GM18505 (cell line): ENCODE measurements at regions not wholly inside any gene's neighbourhood (a gene's known extent, or its start where the extent isn't known, plus 50 kb on each side); places are given as distances from the start of the nearest gene placed in this dataset.

Experiments
- ATAC-seq: cut with Tn5 transposase; IDR thresholded peaks from one replicate; pipeline ENCODE4 v1.9.1; 2021; ENCODE audit not compliant: unreplicated experiment
- POLR2A ChIP-seq: IDR thresholded peaks from 4 replicates; pipeline ENCODE4 v1.6.1; 2011; ENCODE audit warnings: borderline replicate concordance; ENCODE audit not compliant: insufficient read depth, insufficient read length; ENCODE audit errors: extremely low read depth

- ATAC-seq, result no peak
- TF ChIP-seq POLR2A, result no peak
These were observed 71.6 kb upstream of the SORBS2 start for GRCh38 chr4:185883591-185883990.

DNA sequence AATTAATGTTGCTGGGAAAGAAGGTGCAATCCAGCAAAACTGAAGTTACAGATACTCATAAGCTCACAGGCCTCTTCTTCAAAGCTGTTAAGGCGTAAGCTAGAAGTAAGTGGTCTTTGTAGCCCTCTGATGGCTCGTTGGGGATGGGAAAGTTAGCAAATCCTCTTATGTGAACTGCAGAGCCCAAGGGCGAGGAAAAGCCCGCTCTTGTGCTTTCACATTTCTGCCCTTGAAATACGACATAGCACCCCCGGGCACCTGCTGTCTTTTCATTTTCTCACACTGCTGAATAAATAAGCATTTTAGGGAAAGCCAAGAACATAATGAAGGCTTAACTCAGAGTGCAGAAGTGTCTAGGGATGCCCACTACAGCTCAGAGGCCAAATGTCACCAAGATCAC, 73.1 kb upstream of the SORBS2 start:
- no peak for TF ChIP-seq POLR2A
- no peak for ATAC-seq

GRCh38 chr4:185885604-185886003, 73.6 kb upstream of the SORBS2 start:
- no peak for ATAC-seq
- no peak for TF ChIP-seq POLR2A

- TF ChIP-seq POLR2A, result no peak
- no peak for ATAC-seq
These were observed 75.0 kb upstream of the SORBS2 start for GRCh38 chr4:185886832-185887524.

GRCh38 chr4:185888676-185889075, 76.7 kb upstream of the SORBS2 start:
- TF ChIP-seq POLR2A, result no peak
- no peak for ATAC-seq

DNA sequence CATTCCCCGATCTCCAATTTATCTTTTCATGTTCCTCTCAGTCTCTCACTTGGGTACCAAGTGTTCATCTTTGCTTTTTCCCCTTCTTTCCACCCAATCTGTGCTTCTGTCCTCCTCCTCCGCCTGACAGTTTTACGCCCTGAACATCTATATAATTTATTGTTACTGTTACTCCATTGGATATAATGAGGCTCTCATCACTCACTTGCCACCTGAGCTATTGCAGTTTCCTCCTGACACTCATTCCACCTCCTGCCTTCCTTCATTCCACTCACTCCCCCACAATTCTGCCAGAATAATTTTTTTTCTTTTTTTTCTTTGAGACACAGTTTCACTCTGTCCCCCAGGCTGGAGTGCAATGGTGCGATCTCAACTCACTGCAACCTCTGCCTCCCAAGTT, 77.6 kb upstream of the SORBS2 start:
- no peak for ATAC-seq
- TF ChIP-seq POLR2A, result no peak

DNA sequence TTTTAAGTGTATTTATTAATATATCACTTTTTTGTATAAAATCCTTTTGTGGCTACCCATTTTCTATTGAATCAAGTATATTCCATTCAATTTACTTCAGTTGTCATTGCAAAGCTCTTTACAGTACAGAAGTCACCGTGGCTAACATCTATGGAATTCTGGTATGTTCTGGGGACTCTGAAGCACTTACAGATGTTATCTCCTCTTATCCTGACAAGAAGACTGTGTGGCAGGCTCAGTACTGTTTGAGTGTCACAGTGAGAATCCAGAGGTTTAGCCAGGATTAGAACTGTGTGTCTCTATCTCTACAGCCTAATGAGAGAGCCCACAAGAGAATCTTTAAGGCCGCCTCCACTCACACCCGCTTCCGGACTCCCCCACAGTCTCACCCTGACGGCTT, 78.2 kb upstream of the SORBS2 start:
- no peak for ATAC-seq
- TF ChIP-seq POLR2A, result no peak

GRCh38 chr4:185892165-185892564, 80.2 kb upstream of the SORBS2 start:
- no peak for ATAC-seq
- TF ChIP-seq POLR2A, result no peak

GRCh38 chr4:185893500-185893899, 81.5 kb upstream of the SORBS2 start:
- ATAC-seq, result no peak
- TF ChIP-seq POLR2A, result no peak

GRCh38 chr4:185894481-185894880, 82.5 kb upstream of the SORBS2 start:
- no peak for ATAC-seq
- TF ChIP-seq POLR2A, result no peak

GRCh38 chr4:185895351-185895750, 83.4 kb upstream of the SORBS2 start:
- TF ChIP-seq POLR2A, result no peak
- ATAC-seq, result no peak

DNA sequence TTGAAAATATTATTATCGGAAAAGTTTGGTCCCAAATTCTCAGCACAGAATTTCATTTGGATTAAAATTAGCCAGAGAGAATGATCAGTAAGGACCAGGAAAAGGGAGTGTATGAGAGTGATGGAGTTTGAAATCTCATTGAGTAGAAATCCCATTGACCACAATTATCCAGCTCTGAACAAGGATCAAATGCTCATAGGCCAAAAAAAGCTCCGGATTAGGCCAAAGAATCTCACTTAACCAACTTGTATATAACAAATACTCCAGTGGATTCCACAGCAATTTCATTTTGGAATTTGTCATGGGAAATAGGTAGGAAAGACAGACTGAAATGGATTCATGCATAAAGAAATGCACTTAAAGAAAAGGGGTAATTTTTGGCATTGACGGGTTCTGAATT, 83.9 kb upstream of the SORBS2 start:
- TF ChIP-seq POLR2A, result no peak
- no peak for ATAC-seq

- no peak for TF ChIP-seq POLR2A
- ATAC-seq, result no peak
These were observed 85.0 kb upstream of the SORBS2 start for GRCh38 chr4:185896817-185897488.

- ATAC-seq, result no peak
- TF ChIP-seq POLR2A, result no peak
These were observed 86.4 kb upstream of the SORBS2 start for GRCh38 chr4:185898413-185898812.
